ENCODE measurements at regions not wholly inside any gene's neighbourhood (a gene's known extent, or its start where the extent isn't known, plus 50 kb on each side); places are given as distances from the start of the nearest gene placed in this dataset.
"Not testable (repeated sequence)": the region's sequence is repeated elsewhere in the genome, so short reads cannot be mapped to it uniquely, and the experiment has no call there.

DNA sequence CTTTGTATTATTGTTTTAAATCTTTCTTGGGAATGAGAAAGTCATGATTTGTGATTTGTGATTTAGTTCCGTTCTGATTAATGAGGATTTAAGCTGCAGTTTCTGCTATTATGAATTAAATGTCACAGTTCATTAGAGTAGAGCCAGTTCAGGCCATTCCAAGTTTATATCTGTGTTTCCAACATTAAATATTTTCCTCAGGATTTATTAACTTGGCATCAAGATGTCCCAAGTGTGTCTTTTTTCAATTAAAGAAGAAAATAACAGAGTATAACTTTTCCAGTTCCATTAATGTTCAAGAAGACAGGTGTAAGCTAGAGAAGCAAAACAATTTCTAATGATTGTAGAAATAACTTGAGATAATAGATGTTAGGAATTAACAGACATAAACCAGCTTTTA, 1183.2 kb upstream of the CELF2 start:
- no peak for DNase-seq

- DNase-seq = no peak
Measured at GRCh38 chr10:9845075-9845474, 1172.6 kb upstream of the CELF2 start.

DNA sequence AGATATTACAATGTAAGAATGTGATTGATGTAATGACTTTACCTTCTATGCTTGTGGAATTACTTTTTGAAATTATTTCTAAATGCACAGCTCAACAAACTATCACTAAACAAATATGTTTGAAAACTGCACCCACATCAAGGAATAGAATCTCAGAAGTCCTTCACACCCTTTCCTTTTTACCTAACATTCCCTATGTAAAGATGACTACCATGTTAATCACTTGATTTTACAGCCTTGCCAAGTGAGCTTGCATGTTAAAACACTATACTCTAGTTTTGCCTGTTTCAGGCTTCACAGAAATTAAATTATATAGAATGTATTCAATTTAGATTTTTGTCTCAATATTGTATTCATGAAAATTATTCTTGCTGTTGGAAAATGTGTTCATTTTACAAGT, 1169.4 kb upstream of the CELF2 start:
- DNase-seq = no peak

- DNase-seq = no peak
Measured at GRCh38 chr10:9848981-9849380, 1168.7 kb upstream of the CELF2 start.

GRCh38 chr10:9850415-9850814, 1167.3 kb upstream of the CELF2 start:
- no peak for DNase-seq

DNA sequence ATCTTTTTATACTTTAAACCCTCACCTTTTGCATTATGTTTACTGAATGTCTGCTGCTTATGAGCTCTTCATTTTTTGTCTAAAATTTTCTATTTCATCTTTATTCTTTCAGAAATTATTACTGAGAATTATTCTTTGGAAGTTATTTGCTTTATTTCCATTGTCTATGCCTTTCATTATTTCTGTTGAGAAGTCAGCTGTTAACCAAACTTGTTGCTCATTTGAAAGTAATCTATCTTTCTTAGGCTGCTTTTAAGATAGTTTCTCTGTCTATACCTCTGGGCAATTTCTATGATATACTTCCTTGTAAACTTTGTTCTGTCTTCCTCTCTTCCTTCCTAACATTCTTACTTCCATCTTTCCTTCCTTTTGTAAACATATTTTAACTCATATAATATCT, 1165.9 kb upstream of the CELF2 start:
- DNase-seq = no peak

DNA sequence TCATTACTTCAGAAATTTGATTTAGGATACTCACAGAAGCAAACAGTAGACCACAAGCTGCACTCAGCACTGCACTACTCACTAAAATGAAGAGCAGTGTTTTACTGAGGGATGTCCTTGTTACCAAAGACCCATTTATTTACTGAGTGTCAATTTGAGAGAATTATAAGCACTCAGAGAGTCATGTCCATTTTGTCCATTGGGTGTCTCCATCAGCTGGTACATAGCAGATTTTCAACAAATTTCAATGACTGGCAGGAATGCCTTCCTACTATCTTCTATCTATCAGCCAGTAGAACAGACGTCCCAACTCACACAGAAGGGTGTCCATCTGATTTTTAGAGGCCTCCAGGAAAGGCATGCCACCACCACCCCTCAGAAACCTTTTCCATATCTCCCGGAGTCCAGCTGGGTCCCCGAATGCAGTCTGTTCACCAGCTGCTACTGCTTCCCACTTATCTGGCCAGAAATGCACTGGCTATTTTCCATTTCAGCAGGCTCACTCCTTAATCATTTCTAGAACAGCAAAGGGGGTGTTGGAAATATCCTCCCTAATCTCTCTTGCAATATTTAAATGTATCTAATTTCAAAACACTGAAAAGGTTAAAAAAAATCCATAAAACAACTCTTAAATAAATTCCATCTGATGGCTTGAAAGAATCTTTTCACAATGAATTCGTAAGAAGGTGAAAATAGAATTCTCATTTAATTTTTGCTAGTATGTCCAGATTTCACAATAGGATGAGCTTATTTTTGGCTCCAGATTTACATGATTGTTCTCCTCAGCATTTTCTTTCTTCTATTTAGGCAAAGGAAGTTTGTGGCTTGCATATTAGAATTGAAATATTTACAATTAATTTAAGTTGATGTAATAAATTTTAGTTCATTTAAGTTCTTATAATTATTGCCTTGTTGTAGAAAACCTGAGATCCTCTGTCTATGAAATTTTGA, 1164.0 kb upstream of the CELF2 start:
- DNase-seq = no peak

DNA sequence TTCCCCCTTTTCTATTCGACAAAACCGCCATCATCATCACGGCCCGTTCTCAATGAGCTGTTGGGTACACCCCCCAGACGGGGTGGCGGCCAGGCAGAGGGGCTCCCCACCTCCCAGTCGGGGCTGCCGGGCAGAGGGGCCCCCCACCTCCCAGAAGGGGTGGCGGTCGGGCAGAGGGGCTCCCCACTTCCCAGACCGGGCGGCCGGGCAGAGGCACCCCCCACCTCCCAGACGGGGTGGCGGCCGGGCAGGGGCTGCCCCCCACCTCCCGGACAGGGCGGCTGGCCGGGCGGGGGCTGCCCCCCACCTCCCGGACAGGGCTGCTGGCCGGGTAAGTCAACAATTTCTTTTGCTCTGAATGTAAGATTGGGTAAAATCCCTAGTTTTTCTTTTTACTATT, 1162.2 kb upstream of the CELF2 start:
- not testable (repeated sequence) for DNase-seq

DNA sequence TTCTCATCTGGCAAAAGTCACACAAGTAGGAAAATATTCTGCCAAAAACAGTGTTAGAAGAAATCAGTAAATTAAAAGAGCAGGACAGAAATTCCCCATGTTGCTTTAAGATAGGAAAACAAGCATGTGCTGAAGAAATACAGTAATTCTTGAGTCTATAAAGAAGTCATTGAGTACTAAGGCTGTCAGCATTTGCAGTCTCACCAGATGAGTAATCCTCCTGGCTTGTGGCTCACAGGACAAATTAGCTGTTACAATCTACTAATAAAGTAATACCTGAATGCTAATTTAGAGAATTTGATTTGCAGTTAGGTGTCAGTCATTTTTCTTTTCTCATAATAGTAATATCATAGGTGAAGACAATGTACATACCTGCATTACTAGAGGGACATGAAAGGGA, 1158.9 kb upstream of the CELF2 start:
- DNase-seq = no peak

GRCh38 chr10:9860045-9860444, 1157.6 kb upstream of the CELF2 start:
- no peak for DNase-seq

- DNase-seq = no peak
Measured at GRCh38 chr10:9863559-9864121, 1154.0 kb upstream of the CELF2 start.

- no peak for DNase-seq
Measured at GRCh38 chr10:9868499-9868898, 1149.2 kb upstream of the CELF2 start.

DNA sequence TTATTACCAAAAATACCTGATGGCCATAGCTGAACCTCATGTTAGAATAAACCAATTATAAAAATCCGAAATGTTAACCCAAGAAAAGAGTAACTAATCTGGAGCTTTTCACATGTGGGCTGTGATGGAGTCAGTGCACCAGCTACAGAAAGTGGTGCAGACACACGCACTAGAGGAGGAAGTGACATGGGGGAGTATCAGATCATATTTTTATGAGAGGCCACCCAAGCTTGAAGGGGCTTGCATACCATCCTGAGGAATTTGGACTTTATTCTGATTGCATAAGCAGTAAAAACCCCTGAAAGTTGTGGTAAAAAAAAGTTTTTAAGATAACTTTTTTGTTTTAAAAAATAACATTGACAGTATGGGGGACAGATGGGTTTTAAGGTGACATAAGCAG, 1148.5 kb upstream of the CELF2 start:
- no peak for DNase-seq

DNA sequence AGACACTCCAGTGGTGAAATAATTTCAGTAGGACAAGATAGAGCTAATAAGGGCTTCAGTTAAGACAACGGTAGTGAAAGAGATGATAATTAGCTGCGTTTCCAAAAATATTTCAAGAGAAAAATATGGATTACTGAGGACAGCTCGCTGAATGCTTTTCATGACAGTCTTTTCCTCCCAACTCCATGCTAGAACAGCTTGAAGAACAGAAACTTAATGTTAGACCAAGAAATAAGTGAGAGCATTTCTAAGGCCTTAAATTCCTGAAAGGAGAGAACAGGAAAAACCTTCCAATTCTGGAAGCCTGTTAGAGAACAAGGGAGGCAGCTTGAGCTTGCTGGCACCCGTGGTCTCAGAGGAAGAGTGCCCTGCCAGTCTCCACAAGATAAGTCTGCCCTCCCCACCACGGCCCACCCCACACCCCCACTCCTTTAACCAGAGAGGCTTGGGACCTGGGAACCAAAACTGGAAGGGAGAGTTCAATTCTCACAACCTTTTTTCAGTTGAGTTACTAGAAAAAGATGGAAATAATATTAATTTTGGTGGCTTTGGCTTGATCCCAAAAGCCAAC, 1148.0 kb upstream of the CELF2 start:
- no peak for DNase-seq

DNA sequence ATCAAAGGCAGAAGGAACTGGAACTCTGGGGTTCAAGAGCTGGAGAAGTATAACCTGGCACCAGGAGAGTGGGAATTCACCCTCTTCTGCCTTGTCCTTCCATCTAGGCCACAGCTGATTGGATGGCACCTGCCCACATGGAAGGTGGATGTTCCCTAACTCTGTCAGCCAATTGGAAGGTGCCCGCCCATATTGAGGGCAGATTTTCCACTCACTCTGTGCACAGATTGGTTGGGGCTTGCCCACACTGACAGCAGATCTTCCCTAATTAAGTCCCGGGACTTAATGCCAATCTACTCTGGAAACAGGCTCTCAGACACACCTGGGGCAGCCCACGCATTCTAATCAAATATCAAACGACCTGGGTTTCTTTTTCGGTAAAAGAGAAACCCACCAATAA, 1142.3 kb upstream of the CELF2 start:
- DNase-seq = no peak

- no peak for DNase-seq
Measured at GRCh38 chr10:9877978-9878377, 1139.7 kb upstream of the CELF2 start.

- no peak for DNase-seq
Measured at GRCh38 chr10:9878383-9878782, 1139.3 kb upstream of the CELF2 start.

DNA sequence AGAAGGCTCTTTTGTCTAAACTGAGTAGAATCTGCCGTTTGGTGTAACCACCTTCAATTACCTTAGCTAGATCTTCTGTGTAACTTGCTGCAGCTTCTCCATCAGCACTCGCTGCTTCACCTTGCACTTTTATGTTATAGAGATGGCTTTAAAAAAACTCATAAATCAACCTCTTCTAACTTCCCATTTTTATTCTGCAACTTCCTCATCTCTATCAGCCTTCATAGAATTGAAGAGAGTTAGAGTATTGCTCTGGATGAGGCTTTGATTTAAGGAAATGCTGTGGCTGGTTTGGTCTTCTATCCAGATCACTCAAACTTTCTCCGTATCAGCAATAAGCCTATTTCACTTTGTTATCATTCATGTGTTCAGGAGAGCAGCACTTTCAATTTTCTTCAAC, 1131.9 kb upstream of the CELF2 start:
- DNase-seq = no peak

GRCh38 chr10:9886772-9887171, 1130.9 kb upstream of the CELF2 start:
- DNase-seq = no peak

- no peak for DNase-seq
Measured at GRCh38 chr10:9895453-9895852, 1122.2 kb upstream of the CELF2 start.

DNA sequence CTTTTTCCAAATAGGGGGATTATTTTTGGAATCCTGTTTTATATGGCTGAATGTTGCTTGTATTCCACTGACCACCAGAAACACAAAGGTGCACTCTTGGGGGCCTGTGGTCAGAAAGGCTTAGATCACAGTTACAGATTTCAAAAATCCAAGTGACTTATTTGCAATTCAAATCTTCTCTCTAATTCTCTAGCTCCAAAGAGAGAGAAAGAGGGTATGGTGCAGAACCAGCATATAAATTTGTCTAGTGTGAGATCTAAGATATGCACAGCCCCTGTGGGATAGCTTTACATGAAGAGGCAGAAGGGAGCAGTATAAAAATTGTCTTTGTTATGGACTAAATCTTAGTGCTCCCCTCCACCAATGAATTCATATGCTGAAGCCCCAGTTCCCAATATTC, 1121.7 kb upstream of the CELF2 start:
- no peak for DNase-seq

DNA sequence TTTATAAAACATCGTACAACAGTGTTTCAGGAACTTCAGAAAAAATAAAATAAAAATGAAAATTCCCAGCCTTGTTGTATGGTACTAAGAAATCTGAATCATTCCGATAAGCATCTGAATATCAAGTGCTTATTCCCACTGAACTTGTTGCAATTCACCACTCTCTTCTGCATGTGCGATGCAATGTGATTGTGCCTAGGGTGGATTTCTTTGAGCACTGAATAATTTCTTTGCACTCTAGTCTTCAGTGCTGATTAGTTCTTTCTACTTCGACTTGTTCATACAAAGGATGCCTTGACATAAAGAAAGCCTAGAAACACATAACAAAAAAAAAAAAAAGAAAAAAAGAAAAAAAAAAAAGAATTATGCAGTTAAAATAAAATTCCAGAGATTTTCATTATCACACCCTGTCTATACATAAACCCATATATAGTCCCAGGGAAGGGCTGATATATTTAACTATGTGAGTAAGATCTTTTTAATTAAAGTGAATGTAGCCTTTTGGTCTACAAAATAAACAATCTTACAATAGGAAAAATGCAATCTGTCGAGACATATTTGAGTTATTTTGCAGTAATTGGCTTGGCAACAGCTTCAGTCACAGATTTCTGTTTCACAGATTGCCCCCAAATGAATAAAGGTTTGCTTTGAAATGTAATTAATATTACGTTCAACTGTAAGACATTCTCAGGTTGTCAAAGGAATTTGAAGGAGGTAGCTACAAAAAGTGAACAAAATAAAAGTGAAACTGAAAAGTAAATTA, 1118.9 kb upstream of the CELF2 start:
- DNase-seq = no peak

DNA sequence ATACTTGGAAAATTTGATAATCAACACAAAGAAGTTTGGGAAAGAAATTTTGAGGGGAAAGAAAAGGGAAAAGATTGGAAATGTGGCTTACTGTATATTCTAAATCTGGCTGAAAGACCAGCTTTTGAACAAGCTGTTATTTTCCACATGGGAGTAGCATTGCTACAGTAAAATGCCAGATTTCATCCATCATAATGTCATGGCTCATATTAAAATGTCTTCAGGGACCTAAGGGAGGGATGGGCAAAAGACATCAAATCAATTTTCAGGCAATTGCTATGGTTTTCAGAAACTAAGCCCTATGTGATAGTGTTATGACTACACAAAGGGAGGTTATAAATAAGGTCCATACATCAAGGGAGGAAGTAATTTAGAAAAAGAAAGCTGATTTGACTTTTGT, 1116.9 kb upstream of the CELF2 start:
- DNase-seq = no peak

GRCh38 chr10:9901971-9902370, 1115.7 kb upstream of the CELF2 start:
- no peak for DNase-seq

Data from hematopoietic multipotent progenitor cell treated with erythropoietin and hydrocortisone succinate and interleukin-3 and kit ligand, for 8 days (in vitro differentiated cells).